ENCODE measurements at regions not wholly inside any gene's neighbourhood (a gene's known extent, or its start where the extent isn't known, plus 50 kb on each side); places are given as distances from the start of the nearest gene placed in this dataset.

DNA sequence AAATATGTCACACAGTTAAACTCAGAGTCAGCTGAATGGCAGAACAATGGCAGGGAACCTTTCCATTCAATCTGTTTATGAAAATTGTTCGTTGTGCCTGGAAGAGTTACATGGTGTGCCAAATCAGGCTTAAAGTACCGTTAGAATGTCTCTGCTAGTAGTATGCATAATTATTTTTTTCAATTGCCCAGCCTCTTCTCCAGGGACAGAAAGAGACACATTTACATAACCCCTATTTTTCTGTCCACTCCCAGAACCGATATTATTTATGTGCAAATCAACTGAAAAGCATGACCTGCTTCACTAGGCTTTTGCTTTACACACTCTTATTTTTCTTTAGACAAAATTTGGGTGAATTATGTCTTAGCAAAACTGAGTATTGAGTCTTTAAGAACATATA is 459.1 kb downstream of the EFNA5 start:
- no peak for DNase-seq (ENCODE audit: low read depth, low spot score)
- no peaks in the 10 kb centered on the region for H3K36me3 ChIP-seq (ENCODE audit: insufficient read depth, low read length)
- H3K9ac ChIP-seq (ENCODE audit: insufficient read length): no peak overlapping the region
- TF ChIP-seq FOXP2 (optimal IDR thresholded peaks at IDR 0.05; ENCODE audit: control extremely low read depth, extremely low read length, insufficient read depth) (no peak), EZH2 (IDR thresholded peaks at IDR 0.05) (no peak), POLR2AphosphoS5 (IDR thresholded peaks at IDR 0.05; ENCODE audit: borderline replicate concordance, low read depth, low read length) (no peak)
- H3K9me3 ChIP-seq (ENCODE audit: low read depth, low read length): no peaks in the 10 kb centered on the region
- H3K4me3 ChIP-seq: no peak overlapping the region
- H3K27ac ChIP-seq: no peak overlapping the region

GRCh38 chr5:107208867-107209266 is 461.9 kb downstream of the EFNA5 start:
- H3K9me3 ChIP-seq (ENCODE audit: low read depth, low read length): no peaks in the 10 kb centered on the region
- no peak overlapping the region for H3K27ac ChIP-seq
- no peak for DNase-seq (ENCODE audit: low read depth, low spot score)
- no peaks in the 10 kb centered on the region for H3K36me3 ChIP-seq (ENCODE audit: insufficient read depth, low read length)
- TF ChIP-seq POLR2AphosphoS5 (IDR thresholded peaks at IDR 0.05; ENCODE audit: borderline replicate concordance, low read depth, low read length): no peak
- H3K4me3 ChIP-seq: no peak overlapping the region
- H3K9ac ChIP-seq (ENCODE audit: insufficient read length): no peak overlapping the region

- H3K9me3 ChIP-seq (ENCODE audit: low read depth, low read length): no peaks in the 10 kb centered on the region
- no peaks in the 10 kb centered on the region for H3K36me3 ChIP-seq (ENCODE audit: insufficient read depth, low read length)
- no peak overlapping the region for H3K27ac ChIP-seq
- no peak overlapping the region for H3K4me3 ChIP-seq
- no peak overlapping the region for H3K9ac ChIP-seq (ENCODE audit: insufficient read length)
- no peak for DNase-seq (ENCODE audit: low read depth, low spot score)
- TF ChIP-seq POLR2AphosphoS5 (IDR thresholded peaks at IDR 0.05; ENCODE audit: borderline replicate concordance, low read depth, low read length): no peak
These were observed 466.3 kb downstream of the EFNA5 start for GRCh38 chr5:107204413-107204812.

- no peaks in the 10 kb centered on the region for H3K36me3 ChIP-seq (ENCODE audit: insufficient read depth, low read length)
- H3K27ac ChIP-seq: no peak overlapping the region
- no peak for DNase-seq (ENCODE audit: low read depth, low spot score)
- H3K9me3 ChIP-seq (ENCODE audit: low read depth, low read length): no peaks in the 10 kb centered on the region
- no peak overlapping the region for H3K9ac ChIP-seq (ENCODE audit: insufficient read length)
- H3K4me3 ChIP-seq: no peak overlapping the region
- TF ChIP-seq POLR2AphosphoS5 (IDR thresholded peaks at IDR 0.05; ENCODE audit: borderline replicate concordance, low read depth, low read length): no peak
- no peak for TF ChIP-seq EZH2 (IDR thresholded peaks at IDR 0.05)
- TF ChIP-seq FOXP2 (optimal IDR thresholded peaks at IDR 0.05; ENCODE audit: control extremely low read depth, extremely low read length, insufficient read depth): no peak
These were observed 467.5 kb downstream of the EFNA5 start for GRCh38 chr5:107203243-107203642.

DNA sequence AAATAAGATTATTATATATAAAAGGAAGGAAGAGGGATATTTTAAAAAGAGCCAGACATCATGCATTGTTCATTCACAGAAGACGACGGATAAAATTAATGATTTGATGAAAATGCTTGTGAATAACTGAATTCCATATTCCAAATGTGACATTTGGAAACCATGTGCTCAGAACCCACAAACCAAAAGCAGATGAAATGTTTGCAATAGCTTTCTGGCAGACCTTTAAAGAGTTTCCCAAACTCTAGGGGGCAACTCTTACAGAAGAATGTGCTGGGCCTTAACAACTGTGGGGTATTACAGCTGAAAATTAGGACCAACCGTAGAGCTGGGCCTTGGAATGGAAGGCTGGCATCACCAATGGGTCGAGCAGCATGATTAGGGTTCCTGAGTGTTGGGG is 471.0 kb downstream of the EFNA5 start:
- TF ChIP-seq FOXP2 (optimal IDR thresholded peaks at IDR 0.05; ENCODE audit: control extremely low read depth, extremely low read length, insufficient read depth) (no peak), POLR2AphosphoS5 (IDR thresholded peaks at IDR 0.05; ENCODE audit: borderline replicate concordance, low read depth, low read length) (no peak), EZH2 (IDR thresholded peaks at IDR 0.05) (no peak)
- Histone ChIP-seq H3K36me3 (ENCODE audit: insufficient read depth, low read length) (no peaks in the 10 kb centered on the region), H3K27ac (no peak overlapping the region), H3K9ac (ENCODE audit: insufficient read length) (no peak overlapping the region), H3K9me3 (ENCODE audit: low read depth, low read length) (no peaks in the 10 kb centered on the region), H3K4me3 (no peak overlapping the region)
- no peak for DNase-seq (ENCODE audit: low read depth, low spot score)

GRCh38 chr5:107196500-107197059 is 474.2 kb downstream of the EFNA5 start:
- Histone ChIP-seq H3K36me3 (ENCODE audit: insufficient read depth, low read length) (no peaks in the 10 kb centered on the region), H3K4me3 (peak overlapping the region; percentile 65), H3K9ac (ENCODE audit: insufficient read length) (no peak overlapping the region), H3K27ac (peak overlapping the region; percentile 86), H3K9me3 (ENCODE audit: low read depth, low read length) (no peaks in the 10 kb centered on the region)
- DNase-seq (ENCODE audit: low read depth, low spot score): peak; percentile 99
- TF ChIP-seq POLR2AphosphoS5 (IDR thresholded peaks at IDR 0.05; ENCODE audit: borderline replicate concordance, low read depth, low read length) (peak; percentile 76; the same call in 1 of the 2 replicates), EZH2 (IDR thresholded peaks at IDR 0.05) (no peak), FOXP2 (optimal IDR thresholded peaks at IDR 0.05; ENCODE audit: control extremely low read depth, extremely low read length, insufficient read depth) (peak; percentile 93)

GRCh38 chr5:107195890-107196395 is 474.8 kb downstream of the EFNA5 start:
- H3K9ac ChIP-seq (ENCODE audit: insufficient read length): no peak overlapping the region
- no peaks in the 10 kb centered on the region for H3K36me3 ChIP-seq (ENCODE audit: insufficient read depth, low read length)
- DNase-seq (ENCODE audit: low read depth, low spot score): peak; percentile 84
- H3K27ac ChIP-seq: peak overlapping the region; percentile 86
- TF ChIP-seq POLR2AphosphoS5 (IDR thresholded peaks at IDR 0.05; ENCODE audit: borderline replicate concordance, low read depth, low read length) (no peak), EZH2 (IDR thresholded peaks at IDR 0.05) (no peak), FOXP2 (optimal IDR thresholded peaks at IDR 0.05; ENCODE audit: control extremely low read depth, extremely low read length, insufficient read depth) (no peak)
- no peaks in the 10 kb centered on the region for H3K9me3 ChIP-seq (ENCODE audit: low read depth, low read length)
- peak overlapping the region; percentile 65 for H3K4me3 ChIP-seq

DNA sequence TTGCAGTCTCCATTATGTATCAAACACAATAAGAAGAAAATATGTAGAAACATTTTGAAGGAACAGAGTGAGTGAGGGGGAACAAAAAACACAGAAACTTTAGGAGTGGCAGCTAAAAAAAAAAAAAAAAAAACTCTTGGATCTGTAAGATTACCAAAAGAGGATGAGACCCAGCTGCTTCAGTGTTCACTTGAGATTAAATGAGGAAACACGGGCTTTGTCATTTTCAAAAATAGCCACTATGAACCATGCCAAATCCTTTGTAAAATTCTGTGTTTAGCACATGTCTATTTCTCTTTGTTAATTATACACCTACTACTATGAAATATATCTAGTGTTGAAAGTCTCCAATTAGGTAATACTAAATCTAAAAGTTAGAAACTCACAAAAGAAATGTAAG is 485.9 kb downstream of the EFNA5 start:
- no peak overlapping the region for H3K27ac ChIP-seq
- no peak overlapping the region for H3K9ac ChIP-seq (ENCODE audit: insufficient read length)
- TF ChIP-seq FOXP2 (optimal IDR thresholded peaks at IDR 0.05; ENCODE audit: control extremely low read depth, extremely low read length, insufficient read depth) (no peak), POLR2AphosphoS5 (IDR thresholded peaks at IDR 0.05; ENCODE audit: borderline replicate concordance, low read depth, low read length) (no peak), EZH2 (IDR thresholded peaks at IDR 0.05) (no peak)
- no peak for DNase-seq (ENCODE audit: low read depth, low spot score)
- H3K4me3 ChIP-seq: no peak overlapping the region
- no peaks in the 10 kb centered on the region for H3K36me3 ChIP-seq (ENCODE audit: insufficient read depth, low read length)
- H3K9me3 ChIP-seq (ENCODE audit: low read depth, low read length): no peaks in the 10 kb centered on the region

- Histone ChIP-seq H3K9me3 (ENCODE audit: low read depth, low read length) (no peaks in the 10 kb centered on the region), H3K4me3 (no peak overlapping the region)
- TF ChIP-seq FOXP2 (optimal IDR thresholded peaks at IDR 0.05; ENCODE audit: control extremely low read depth, extremely low read length, insufficient read depth) (no peak), EZH2 (IDR thresholded peaks at IDR 0.05) (no peak), POLR2AphosphoS5 (IDR thresholded peaks at IDR 0.05; ENCODE audit: borderline replicate concordance, low read depth, low read length) (no peak)
These were observed 486.7 kb downstream of the EFNA5 start for GRCh38 chr5:107184066-107184465.

More at GRCh38 chr5:107184066-107184465, 486.7 kb downstream of the EFNA5 start:
- no peaks in the 10 kb centered on the region for H3K36me3 ChIP-seq (ENCODE audit: insufficient read depth, low read length)
- H3K27ac ChIP-seq: no peak overlapping the region
- H3K9ac ChIP-seq (ENCODE audit: insufficient read length): no peak overlapping the region
- no peak for DNase-seq (ENCODE audit: low read depth, low spot score)

Measured in SK-N-MC (cell line).